ENCODE measurements at regions not wholly inside any gene's neighbourhood (a gene's known extent, or its start where the extent isn't known, plus 50 kb on each side); places are given as distances from the start of the nearest gene placed in this dataset.

DNA sequence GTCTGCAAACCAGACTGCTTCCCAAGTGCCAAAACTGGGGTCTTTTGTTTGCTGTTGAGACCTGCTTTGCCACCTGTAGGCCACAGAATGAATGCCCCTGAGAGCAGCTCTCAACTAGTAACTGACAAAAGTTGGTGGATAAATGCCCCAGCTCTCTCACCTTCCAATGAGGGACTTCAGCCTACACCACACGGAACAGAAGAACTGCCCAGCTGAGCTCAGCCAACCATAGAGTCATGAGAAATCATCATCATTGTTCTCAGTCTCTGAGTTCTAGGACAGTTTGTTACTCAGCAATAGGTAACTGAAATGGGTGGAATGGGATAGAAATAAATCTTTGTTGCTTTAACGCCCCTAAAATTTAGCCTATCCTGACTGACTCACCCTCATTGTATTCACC, 59.1 kb upstream of the MRI1 start:
- no peak for TF ChIP-seq ZBTB14 (CRISPR knock-in tag; IDR thresholded peaks at IDR 0.05)
- TF ChIP-seq RBFOX2 (IDR thresholded peaks at IDR 0.05; ENCODE audit: low read depth, low read length), result no peak
- TF ChIP-seq CTCF (CRISPR knock-in tag; IDR thresholded peaks at IDR 0.05), result no peak
- no peak for TF ChIP-seq ZNF543 (CRISPR knock-in tag; IDR thresholded peaks at IDR 0.05)

All from HepG2 (cell line).